GM18499 (cell line): ENCODE measurements at regions not wholly inside any gene's neighbourhood (a gene's known extent, or its start where the extent isn't known, plus 50 kb on each side); places are given as distances from the start of the nearest gene placed in this dataset.

Source experiments
- ATAC-seq: cut with Tn5 transposase; IDR thresholded peaks from one replicate; pipeline ENCODE4 v1.9.1; 2021; ENCODE audit warnings: moderate number of reproducible peaks; ENCODE audit not compliant: insufficient read depth, unreplicated experiment

- no peak for ATAC-seq
Measured at GRCh38 chr6:101281266-101281665, 112.2 kb upstream of the GRIK2 start.

- no peak for ATAC-seq
Measured at GRCh38 chr6:101284131-101284530, 109.4 kb upstream of the GRIK2 start.

- no peak for ATAC-seq
Measured at GRCh38 chr6:101286146-101286545, 107.4 kb upstream of the GRIK2 start.

- ATAC-seq, result no peak
Measured at GRCh38 chr6:101290346-101290745, 103.2 kb upstream of the GRIK2 start.

GRCh38 chr6:101294051-101294638 lies 99.4 kb upstream of the GRIK2 start:
- ATAC-seq, result no peak

- no peak for ATAC-seq
Measured at GRCh38 chr6:101294676-101295075, 98.8 kb upstream of the GRIK2 start.

GRCh38 chr6:101296169-101296960 lies 97.1 kb upstream of the GRIK2 start:
- no peak for ATAC-seq

GRCh38 chr6:101302593-101302992 lies 90.9 kb upstream of the GRIK2 start:
- ATAC-seq, result no peak

GRCh38 chr6:101303495-101303894 lies 90.0 kb upstream of the GRIK2 start:
- no peak for ATAC-seq

GRCh38 chr6:101312652-101313051 lies 80.9 kb upstream of the GRIK2 start:
- no peak for ATAC-seq

- ATAC-seq, result no peak
Measured at GRCh38 chr6:101322921-101323320, 70.6 kb upstream of the GRIK2 start.

- ATAC-seq, result no peak
Measured at GRCh38 chr6:101326411-101326810, 67.1 kb upstream of the GRIK2 start.

- ATAC-seq, result no peak
Measured at GRCh38 chr6:101341926-101342325, 51.6 kb upstream of the GRIK2 start.
